ENCODE measurements at regions not wholly inside any gene's neighbourhood (a gene's known extent, or its start where the extent isn't known, plus 50 kb on each side); places are given as distances from the start of the nearest gene placed in this dataset.

DNA sequence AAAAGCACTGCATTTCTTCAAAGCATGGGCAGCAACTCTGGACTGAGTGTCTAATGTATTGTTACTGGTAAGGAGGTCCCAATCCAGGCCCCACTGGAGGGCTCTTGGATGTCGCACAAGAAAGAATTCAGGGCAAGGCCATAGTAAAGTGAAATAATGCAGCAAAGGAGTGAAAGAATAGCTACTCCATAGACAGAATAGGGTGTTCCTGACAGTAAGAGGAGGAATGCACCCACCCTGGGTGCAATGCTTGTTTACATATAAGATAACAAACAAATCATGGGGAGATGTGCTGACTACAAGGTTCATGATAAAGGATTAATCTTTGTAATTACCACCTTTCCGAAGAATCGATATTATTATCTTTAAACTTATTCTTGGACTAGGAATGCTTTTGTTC, 58.8 kb upstream of the ABCC4 start:
- no CpG with 5 or more reads among the region's 3 CpGs for WGBS (ENCODE audit: extremely low coverage, insufficient read length, low lambda C conversion rate)

More for the DNA sequence above, 58.8 kb upstream of the ABCC4 start:
- peaks cover 6 to 12% of the 10 kb centered on the region in 2 experiments for H3K4me1 Mint-ChIP-seq
- Histone ChIP-seq H3K9ac (ENCODE audit: extremely low read depth, insufficient read length, low read length) (no peak overlapping the region), H2BK15ac (ENCODE audit: low read depth, low read length) (no peak overlapping the region), H3K23me2 (ENCODE audit: insufficient read length, low read depth, low read length, poor library complexity, severe bottlenecking) (no peaks in the 10 kb centered on the region), H3T11ph (ENCODE audit: low read length) (no peak overlapping the region), H2BK5ac (ENCODE audit: insufficient read length, low read length) (no peak overlapping the region), H3K4me1 (ENCODE audit: insufficient read depth, low read length) (no peaks in the 10 kb centered on the region), H3K27ac (ENCODE audit: insufficient read length, low read depth, low read length) (no peak overlapping the region), H3K14ac (ENCODE audit: insufficient read depth, low read length) (no peak overlapping the region), H2BK20ac (ENCODE audit: low read depth, low read length, poor library complexity, severe bottlenecking) (no peak overlapping the region), H3K27me3 (ENCODE audit: insufficient read depth, low read length) (no peaks in the 10 kb centered on the region), H2BK120ac (ENCODE audit: low read depth, low read length, poor library complexity, severe bottlenecking) (no peak overlapping the region), H2AFZ (ENCODE audit: low read length) (no peak overlapping the region), H3K23ac (ENCODE audit: insufficient read length, low read depth, low read length) (no peak overlapping the region), H3K9me3 (ENCODE audit: control insufficient read depth, low read depth, low read length) (no peaks in the 10 kb centered on the region), H4K5ac (ENCODE audit: insufficient read length, low read depth, low read length) (no peak overlapping the region), H3K56ac (ENCODE audit: insufficient read length, low read depth, low read length) (no peak overlapping the region), H4K20me1 (ENCODE audit: control insufficient read depth, insufficient read depth, insufficient read length) (no peaks in the 10 kb centered on the region), H3K4ac (ENCODE audit: low read depth, low read length) (no peak overlapping the region), H2AK5ac (ENCODE audit: insufficient read length, low read length) (no peak overlapping the region), H4K8ac (replicated peaks; ENCODE audit: insufficient read length, low read depth, low read length) (no peak overlapping the region), H2BK12ac (ENCODE audit: insufficient read length, low read depth, low read length) (no peak overlapping the region), H3K79me2 (ENCODE audit: insufficient read depth, low read length) (no peaks in the 10 kb centered on the region), H3K18ac (ENCODE audit: insufficient read length, low read depth, low read length) (no peak overlapping the region), H3K79me1 (ENCODE audit: insufficient read depth, low read depth, low read length, poor library complexity, severe bottlenecking) (no peaks in the 10 kb centered on the region), H4K91ac (ENCODE audit: insufficient read length, low read depth, low read length) (no peak overlapping the region), H3K4me2 (ENCODE audit: insufficient read depth, insufficient read length, low read length) (no peak overlapping the region)
- no peak for DNase-seq
- TF ChIP-seq, protein P1, sequence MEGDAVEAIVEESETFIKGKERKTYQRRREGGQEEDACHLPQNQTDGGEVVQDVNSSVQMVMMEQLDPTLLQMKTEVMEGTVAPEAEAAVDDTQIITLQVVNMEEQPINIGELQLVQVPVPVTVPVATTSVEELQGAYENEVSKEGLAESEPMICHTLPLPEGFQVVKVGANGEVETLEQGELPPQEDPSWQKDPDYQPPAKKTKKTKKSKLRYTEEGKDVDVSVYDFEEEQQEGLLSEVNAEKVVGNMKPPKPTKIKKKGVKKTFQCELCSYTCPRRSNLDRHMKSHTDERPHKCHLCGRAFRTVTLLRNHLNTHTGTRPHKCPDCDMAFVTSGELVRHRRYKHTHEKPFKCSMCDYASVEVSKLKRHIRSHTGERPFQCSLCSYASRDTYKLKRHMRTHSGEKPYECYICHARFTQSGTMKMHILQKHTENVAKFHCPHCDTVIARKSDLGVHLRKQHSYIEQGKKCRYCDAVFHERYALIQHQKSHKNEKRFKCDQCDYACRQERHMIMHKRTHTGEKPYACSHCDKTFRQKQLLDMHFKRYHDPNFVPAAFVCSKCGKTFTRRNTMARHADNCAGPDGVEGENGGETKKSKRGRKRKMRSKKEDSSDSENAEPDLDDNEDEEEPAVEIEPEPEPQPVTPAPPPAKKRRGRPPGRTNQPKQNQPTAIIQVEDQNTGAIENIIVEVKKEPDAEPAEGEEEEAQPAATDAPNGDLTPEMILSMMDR (conservative IDR thresholded peaks at IDR 0.05), result no peak
- H3K4me3 Mint-ChIP-seq, result no peak overlapping the region
- peaks cover 0 to 4% (median 0%) of the 10 kb centered on the region in 3 experiments; a peak in 2 of 7 replicates for H3K36me3 Mint-ChIP-seq (ENCODE audit: insufficient read depth in 1 of 3, low read depth in 3 of 3)
- no peaks in the 10 kb centered on the region; the same call in 1 of the 2 replicates for H3K27me3 Mint-ChIP-seq (ENCODE audit: low read depth)
- H3K27ac Mint-ChIP-seq, result no peak overlapping the region
- H3K9me3 Mint-ChIP-seq, result peaks cover 13 to 14% of the 10 kb centered on the region in 2 experiments

All from H9 (cell line).